Loucy (cell line): ENCODE measurements at regions not wholly inside any gene's neighbourhood (a gene's known extent, or its start where the extent isn't known, plus 50 kb on each side); places are given as distances from the start of the nearest gene placed in this dataset.

Experiments used
- CTCF ChIP-seq: fragments of 200-600 bp; sonication (generic); conservative IDR thresholded peaks from 2 replicates; pipeline ENCODE4 v1.5.1; 2014; ENCODE audit warnings: mild to moderate bottlenecking, antibody characterized with exemption, low read length
- EZH2phosphoT487 ChIP-seq: fragments of 200-600 bp; IDR thresholded peaks from 2 replicates; pipeline ENCODE4 v1.6.1; 2018; ENCODE audit warnings: antibody characterized with exemption, mild to moderate bottlenecking, moderate library complexity, borderline replicate concordance

DNA sequence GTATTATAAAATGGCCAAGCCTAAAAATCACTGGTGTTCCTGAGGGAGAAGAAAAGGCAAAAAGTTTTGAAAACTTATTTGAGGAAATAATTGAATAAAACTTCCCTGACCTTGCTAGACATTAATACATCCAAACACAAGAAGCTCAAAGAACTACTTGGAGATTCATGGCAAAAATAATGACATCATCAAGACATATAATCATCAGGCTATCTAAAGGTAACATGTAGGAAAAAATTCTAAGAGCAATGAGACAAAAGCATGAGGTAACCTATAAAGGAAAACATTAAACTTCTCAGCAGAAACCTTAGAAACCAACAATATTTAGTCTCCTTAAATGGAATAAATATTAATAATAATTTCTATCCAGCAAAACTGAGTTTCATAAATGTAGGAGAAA is 887.6 kb downstream of the PCDH19 start:
- TF ChIP-seq CTCF (no peak), EZH2phosphoT487 (no peak)
